PC-9 (cell line): ENCODE measurements at regions not wholly inside any gene's neighbourhood (a gene's known extent, or its start where the extent isn't known, plus 50 kb on each side); places are given as distances from the start of the nearest gene placed in this dataset.

Experiments used
- BruUV-seq: library from RNA; stranded (reverse); fragments of 400-500 nt; replicated peaks from 2 replicates; lab custom pipeline; 2021; lab: Mats Ljungman, UMichigan
- CTCF ChIA-PET: fragments of 300-600 bp; sonication (Branson Sonifier 250); formaldehyde crosslinking; loops from one replicate; lab custom pipeline; 2022; ENCODE audit warnings: antibody characterized with exemption; lab: Charles Lee
- POLR2A ChIA-PET: fragments of 300-600 bp; sonication (Branson Sonifier 250); formaldehyde crosslinking; loops from one replicate; lab custom pipeline; 2022; ENCODE audit warnings: antibody characterized with exemption; ENCODE audit not compliant: unreplicated experiment; lab: Charles Lee
- DNase-seq, 2 experiments: peaks; one replicate each; pipeline versions ENCODE4 v3.0.0 to v3.0.0-alpha.2; 2015 to 2022; ENCODE audit warnings: mixed read lengths in 1 of 2
- H2AFZ ChIP-seq: fragments of 200-600 bp; sonication (generic); 2 replicates; pipeline ENCODE4 v1.8.1; 2017; ENCODE audit warnings: antibody characterized with exemption
- H3F3A ChIP-seq: fragments of 200-600 bp; sonication (generic); 2 replicates; pipeline ENCODE4 v1.8.1; 2017; ENCODE audit warnings: antibody characterized with exemption, mild to moderate bottlenecking, low read depth; ENCODE audit not compliant: insufficient read depth
- H3K27ac ChIP-seq: fragments of 200-600 bp; sonication (generic); 2 replicates; pipeline ENCODE4 v1.6.1; 2016; ENCODE audit warnings: mixed run types
- H3K27me3 ChIP-seq: fragments of 200-600 bp; sonication (generic); 2 replicates; pipeline ENCODE4 v1.6.1; 2016; ENCODE audit warnings: low read depth, mixed run types; ENCODE audit not compliant: insufficient read depth
- H3K36me3 ChIP-seq: fragments of 200-600 bp; sonication (generic); 2 replicates; pipeline ENCODE4 v1.6.1; 2016; ENCODE audit warnings: low read depth, mixed run types
- H3K4me1 ChIP-seq: fragments of 200-600 bp; sonication (generic); replicated peaks from 2 replicates; pipeline ENCODE4 v1.6.1; 2016; ENCODE audit warnings: mixed run types; ENCODE audit not compliant: insufficient read depth
- H3K4me2 ChIP-seq: fragments of 200-600 bp; sonication (generic); 2 replicates; pipeline ENCODE4 v1.6.1; 2017; ENCODE audit warnings: mixed run types
- H3K4me3 ChIP-seq: fragments of 200-600 bp; sonication (generic); 2 replicates; pipeline ENCODE4 v1.6.1; 2016; ENCODE audit warnings: mixed run types
- H3K79me2 ChIP-seq: fragments of 200-600 bp; sonication (generic); 2 replicates; pipeline ENCODE4 v1.6.1; 2017; ENCODE audit warnings: low read depth, mixed run types
- H3K9me2 ChIP-seq: fragments of 200-600 bp; sonication (generic); 2 replicates; pipeline ENCODE4 v1.8.1; 2017; ENCODE audit warnings: mild to moderate bottlenecking; ENCODE audit not compliant: insufficient read depth
- H3K9me3 ChIP-seq: fragments of 200-600 bp; sonication (generic); 2 replicates; pipeline ENCODE4 v1.8.1; 2016; ENCODE audit warnings: low read depth; ENCODE audit not compliant: insufficient read depth
- H4K20me1 ChIP-seq: fragments of 200-600 bp; sonication (generic); 2 replicates; pipeline ENCODE4 v1.8.1; 2017; ENCODE audit not compliant: insufficient read depth
- EZH2 ChIP-seq: fragments of 200-600 bp; sonication (generic); IDR thresholded peaks from 2 replicates; pipeline ENCODE4 v1.8.0; 2017; ENCODE audit warnings: antibody characterized with exemption, low read depth
- intact Hi-C: fragments of 100-400 bp; cut with micrococcal nuclease; formaldehyde crosslinking; loops from one replicate; pipeline ENCODE4 v1.10.0; 2022; ENCODE audit not compliant: unreplicated experiment
- TF ChIP-seq, protein P1 (sequence below): fragments of 200-600 bp; sonication (generic); conservative IDR thresholded peaks from 2 replicates; pipeline ENCODE4 v1.6.1; 2017; ENCODE audit warnings: mixed run types, antibody characterized with exemption, mild to moderate bottlenecking, moderate library complexity

DNA sequence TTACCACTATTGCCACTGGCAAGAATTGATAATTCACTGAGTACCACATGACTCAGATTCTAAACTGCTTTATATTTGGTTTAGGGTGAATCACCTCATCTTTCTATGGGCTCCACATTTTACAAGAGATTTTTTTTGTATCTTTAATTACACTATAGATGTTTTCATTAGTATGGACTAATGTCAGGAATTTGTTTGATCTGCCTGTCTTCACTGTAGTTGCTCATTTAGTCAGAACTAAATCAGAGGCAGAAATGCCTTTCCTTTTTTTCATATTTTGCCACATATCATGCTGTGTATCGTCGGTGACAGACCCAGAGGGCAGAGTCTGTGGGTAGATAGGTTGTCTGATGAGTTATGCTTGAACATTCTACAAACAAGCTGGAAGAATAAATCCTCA, 524.1 kb downstream of the METTL15 start:
- no peak overlapping the region for H3K4me3 ChIP-seq
- POLR2A ChIA-PET = no interaction called here
- H3F3A ChIP-seq = no peaks in the 10 kb centered on the region
- no peaks in the 10 kb centered on the region for H3K9me3 ChIP-seq
- no peak overlapping the region for H3K4me2 ChIP-seq
- no peaks in the 10 kb centered on the region for H4K20me1 ChIP-seq
- no peaks in the 10 kb centered on the region for H3K9me2 ChIP-seq
- H3K27me3 ChIP-seq = no peaks in the 10 kb centered on the region
- BruUV-seq = no TSS peak
- no peak overlapping the region for H2AFZ ChIP-seq
- H3K36me3 ChIP-seq = no peaks in the 10 kb centered on the region
- no peak for TF ChIP-seq EZH2
- TF ChIP-seq, protein P1, sequence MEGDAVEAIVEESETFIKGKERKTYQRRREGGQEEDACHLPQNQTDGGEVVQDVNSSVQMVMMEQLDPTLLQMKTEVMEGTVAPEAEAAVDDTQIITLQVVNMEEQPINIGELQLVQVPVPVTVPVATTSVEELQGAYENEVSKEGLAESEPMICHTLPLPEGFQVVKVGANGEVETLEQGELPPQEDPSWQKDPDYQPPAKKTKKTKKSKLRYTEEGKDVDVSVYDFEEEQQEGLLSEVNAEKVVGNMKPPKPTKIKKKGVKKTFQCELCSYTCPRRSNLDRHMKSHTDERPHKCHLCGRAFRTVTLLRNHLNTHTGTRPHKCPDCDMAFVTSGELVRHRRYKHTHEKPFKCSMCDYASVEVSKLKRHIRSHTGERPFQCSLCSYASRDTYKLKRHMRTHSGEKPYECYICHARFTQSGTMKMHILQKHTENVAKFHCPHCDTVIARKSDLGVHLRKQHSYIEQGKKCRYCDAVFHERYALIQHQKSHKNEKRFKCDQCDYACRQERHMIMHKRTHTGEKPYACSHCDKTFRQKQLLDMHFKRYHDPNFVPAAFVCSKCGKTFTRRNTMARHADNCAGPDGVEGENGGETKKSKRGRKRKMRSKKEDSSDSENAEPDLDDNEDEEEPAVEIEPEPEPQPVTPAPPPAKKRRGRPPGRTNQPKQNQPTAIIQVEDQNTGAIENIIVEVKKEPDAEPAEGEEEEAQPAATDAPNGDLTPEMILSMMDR = no peak
- intact Hi-C loops = no loop called here
- no peak for DNase-seq
- H3K27ac ChIP-seq = no peak overlapping the region
- H3K4me1 ChIP-seq = 0 out of 2 replicates have a peak, but pooled peaks cover 11% of the 10 kb centered on the region
- no peaks in the 10 kb centered on the region for H3K79me2 ChIP-seq
- CTCF ChIA-PET = no interaction called here

DNA sequence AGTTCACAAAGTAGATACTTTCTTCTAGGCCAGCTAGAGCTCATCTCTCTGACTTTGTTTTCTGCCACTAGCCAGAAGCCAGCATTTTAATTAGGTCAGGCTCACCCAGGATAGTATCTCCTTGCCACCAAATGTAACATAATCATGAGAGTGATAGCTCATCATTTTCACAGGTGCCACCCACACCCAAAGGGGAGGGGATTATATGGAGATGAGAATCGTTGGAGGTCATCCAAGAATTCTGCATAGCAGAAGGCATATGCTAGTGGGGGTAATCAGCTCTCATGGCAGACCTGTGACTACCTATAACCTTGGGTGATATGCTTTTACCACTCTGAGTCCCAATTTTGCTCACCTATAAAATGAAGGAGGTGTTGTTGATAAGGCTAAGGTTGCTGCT, 523.0 kb downstream of the METTL15 start:
- H4K20me1 ChIP-seq = no peaks in the 10 kb centered on the region
- TF ChIP-seq EZH2 = no peak
- TF ChIP-seq, protein P1 = no peak
- CTCF ChIA-PET = no interaction called here
- no peaks in the 10 kb centered on the region for H3K79me2 ChIP-seq
- H3K27ac ChIP-seq = no peak overlapping the region
- no TSS peak for BruUV-seq
- no peaks in the 10 kb centered on the region for H3K27me3 ChIP-seq
- H3K9me2 ChIP-seq = no peaks in the 10 kb centered on the region
- H3K4me2 ChIP-seq = no peak overlapping the region
- H2AFZ ChIP-seq = no peak overlapping the region
- H3K4me3 ChIP-seq = no peak overlapping the region
- H3K36me3 ChIP-seq = no peaks in the 10 kb centered on the region
- 0 out of 2 replicates have a peak, but pooled peaks cover 11% of the 10 kb centered on the region for H3K4me1 ChIP-seq
- POLR2A ChIA-PET = no interaction called here
- no peaks in the 10 kb centered on the region for H3K9me3 ChIP-seq
- no peak for DNase-seq
- no peaks in the 10 kb centered on the region for H3F3A ChIP-seq
- intact Hi-C loops = no loop called here

DNA sequence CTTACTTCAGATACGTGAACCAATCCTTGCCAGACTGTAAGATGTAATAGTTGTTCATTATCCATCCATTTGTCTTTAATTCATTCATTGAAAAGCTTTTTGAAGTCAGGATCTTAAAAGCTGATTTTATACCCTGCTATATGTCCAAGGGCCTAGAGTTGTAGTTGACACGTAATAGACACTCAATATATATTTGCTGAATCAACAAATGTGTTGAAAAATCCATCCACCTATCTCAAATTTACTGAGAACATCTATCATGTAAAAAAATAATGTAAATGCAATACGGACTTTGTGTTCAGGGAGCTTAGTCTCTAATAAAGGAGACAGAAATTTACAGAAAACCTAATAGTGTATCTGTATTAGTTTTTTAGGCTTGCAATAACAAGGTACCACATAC, 521.0 kb downstream of the METTL15 start:
- Histone ChIP-seq H3K27me3 (no peaks in the 10 kb centered on the region), H3K4me3 (no peak overlapping the region), H4K20me1 (no peaks in the 10 kb centered on the region), H3K36me3 (no peaks in the 10 kb centered on the region), H3K4me2 (no peak overlapping the region), H3K4me1 (0 out of 2 replicates have a peak, but pooled peaks cover 11% of the 10 kb centered on the region), H3F3A (no peaks in the 10 kb centered on the region), H3K9me2 (no peaks in the 10 kb centered on the region), H3K9me3 (no peaks in the 10 kb centered on the region), H3K27ac (no peak overlapping the region), H2AFZ (no peak overlapping the region), H3K79me2 (no peaks in the 10 kb centered on the region)
- DNase-seq = no peak
- CTCF ChIA-PET = no interaction called here
- no TSS peak for BruUV-seq
- TF ChIP-seq, protein P1 = no peak
- no peak for TF ChIP-seq EZH2
- POLR2A ChIA-PET = no interaction called here
- intact Hi-C loops = no loop called here
